Cerebellar cortex (tissue), 1 donor: ENCODE measurements at regions not wholly inside any gene's neighbourhood (a gene's known extent, or its start where the extent isn't known, plus 50 kb on each side); places are given as distances from the start of the nearest gene placed in this dataset.

Experiments
- DNase-seq: peaks from one replicate; pipeline ENCODE4 v3.0.0-alpha.2; 2015; ENCODE audit warnings: low spot score

GRCh38 chr6:44531442-44532015 lies 144.0 kb downstream of the CDC5L start:
- no peak for DNase-seq

- no peak for DNase-seq
These were observed 145.9 kb downstream of the CDC5L start for GRCh38 chr6:44533421-44533820.

DNA sequence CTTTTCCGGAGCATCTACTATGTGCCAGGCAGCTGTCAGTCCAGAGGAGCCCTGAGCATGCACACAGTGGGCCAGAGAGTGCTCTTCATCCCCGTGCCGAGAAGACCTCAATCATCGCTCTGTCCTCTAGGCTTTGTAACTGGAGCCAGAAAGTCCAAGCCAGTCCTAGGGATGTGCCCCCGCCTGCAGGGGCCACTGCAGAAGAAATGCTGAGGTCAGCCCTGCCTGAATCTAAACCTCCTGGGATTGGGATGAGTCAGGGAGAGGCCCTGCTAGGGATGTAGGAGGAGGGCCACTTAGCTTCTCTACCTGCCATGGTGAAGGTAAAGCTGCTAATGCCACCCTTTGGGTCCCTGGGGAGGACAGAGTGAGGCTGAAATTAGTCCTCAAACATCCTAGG lies 146.8 kb downstream of the CDC5L start:
- DNase-seq, result no peak

DNA sequence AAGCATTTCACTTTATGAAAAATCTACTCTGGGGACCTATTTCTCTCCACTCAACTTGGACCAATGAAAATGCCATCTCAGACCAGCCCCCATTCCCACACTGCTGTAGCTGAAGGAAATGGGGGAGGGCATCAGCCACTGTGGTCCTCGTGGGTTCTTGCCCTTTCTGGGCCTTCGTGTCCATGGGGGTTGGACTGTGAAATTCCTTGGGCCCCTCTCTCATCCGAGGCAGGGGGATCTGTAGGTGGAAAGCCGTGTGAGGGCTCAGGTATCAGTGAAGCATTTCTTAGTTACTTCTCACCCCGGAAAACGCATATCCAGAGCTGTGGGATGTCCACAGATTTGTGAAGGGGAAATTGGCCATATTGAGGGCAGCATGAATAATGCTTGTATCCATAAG lies 147.9 kb downstream of the CDC5L start:
- no peak for DNase-seq

- no peak for DNase-seq
These were observed 148.5 kb downstream of the CDC5L start for GRCh38 chr6:44535967-44536366.

GRCh38 chr6:44537306-44538049 lies 150.0 kb downstream of the CDC5L start:
- no peak for DNase-seq

DNA sequence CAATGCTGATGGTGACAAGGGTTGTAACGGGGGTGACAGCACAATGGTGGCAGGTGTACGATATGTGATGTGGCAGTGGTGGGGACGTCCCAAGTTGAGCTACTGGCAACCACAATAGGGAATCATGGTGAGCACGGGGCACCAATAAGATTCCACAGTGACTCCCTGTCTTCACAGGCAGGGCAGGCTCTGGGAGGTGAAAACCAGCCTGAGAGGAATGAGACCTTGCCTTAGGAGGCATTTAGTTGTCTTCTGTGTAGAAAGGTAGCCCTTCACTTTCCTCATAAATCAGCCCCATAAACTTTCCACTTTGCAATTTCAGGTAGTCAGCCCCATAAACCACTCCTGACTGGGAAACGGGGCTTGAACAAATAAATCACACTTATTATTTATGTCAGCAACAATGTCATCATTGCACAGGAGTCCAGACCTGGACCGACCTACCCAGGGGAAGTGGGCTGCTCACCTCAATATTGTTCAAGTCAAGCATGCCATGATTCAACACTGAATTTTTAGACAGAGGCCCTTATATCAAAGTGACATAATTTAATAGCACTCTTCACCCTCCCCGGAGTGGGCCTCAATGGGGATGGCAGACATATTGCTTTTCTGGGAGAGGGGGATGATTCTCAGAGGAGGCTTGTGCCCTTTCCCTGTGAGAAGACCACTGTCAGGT lies 150.8 kb downstream of the CDC5L start:
- no peak for DNase-seq

DNA sequence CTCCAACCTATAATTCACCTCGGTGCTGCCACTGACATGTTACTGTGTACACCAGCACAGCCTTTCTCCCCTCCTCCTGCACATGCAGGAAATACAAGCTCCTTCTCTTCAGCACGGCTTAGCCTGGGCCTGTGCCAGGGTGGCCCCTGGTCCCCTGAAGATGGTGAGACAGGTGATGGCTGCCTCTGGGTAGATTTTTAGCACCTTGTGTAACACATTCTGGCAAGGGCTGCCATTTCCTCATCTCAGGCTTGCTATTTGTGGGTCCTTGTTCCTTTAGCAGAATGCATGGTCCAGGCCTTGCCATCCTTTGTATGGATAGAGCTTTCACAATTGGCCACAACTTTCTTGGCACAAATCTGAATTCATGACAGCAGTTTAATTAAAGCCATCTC lies 151.3 kb downstream of the CDC5L start:
- no peak for DNase-seq

DNA sequence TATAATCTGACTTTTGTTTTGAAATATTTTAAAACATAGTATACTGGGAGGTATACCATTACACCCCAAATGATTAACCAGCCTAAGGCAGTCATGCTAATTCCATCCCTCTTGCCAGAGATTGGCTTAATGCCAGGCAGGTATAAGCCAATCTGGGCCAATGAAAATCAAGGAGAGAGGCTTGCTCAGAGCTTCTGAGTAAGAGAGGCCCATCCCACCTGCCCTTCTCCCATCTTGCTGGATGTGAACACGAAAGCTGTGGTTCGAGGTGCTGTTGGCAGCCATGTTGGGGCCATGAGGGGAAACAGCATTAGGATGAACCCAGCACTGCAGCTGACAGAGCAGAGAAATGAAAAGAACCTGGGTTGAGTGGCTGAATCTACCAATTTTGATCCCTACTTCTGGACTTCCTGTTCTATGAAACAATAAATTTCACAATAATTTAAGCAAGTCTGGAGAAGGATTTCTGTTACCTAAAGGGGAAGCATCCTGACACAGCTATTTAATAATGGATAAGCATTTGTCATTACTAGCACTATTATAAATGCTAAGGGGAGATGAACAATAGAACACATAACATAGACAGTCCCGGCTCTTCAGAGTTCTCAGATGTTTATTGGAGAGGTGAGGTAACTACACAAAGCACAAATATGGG lies 152.3 kb downstream of the CDC5L start:
- DNase-seq, result no peak

- DNase-seq, result no peak
These were observed 153.4 kb downstream of the CDC5L start for GRCh38 chr6:44540881-44541280.

DNA sequence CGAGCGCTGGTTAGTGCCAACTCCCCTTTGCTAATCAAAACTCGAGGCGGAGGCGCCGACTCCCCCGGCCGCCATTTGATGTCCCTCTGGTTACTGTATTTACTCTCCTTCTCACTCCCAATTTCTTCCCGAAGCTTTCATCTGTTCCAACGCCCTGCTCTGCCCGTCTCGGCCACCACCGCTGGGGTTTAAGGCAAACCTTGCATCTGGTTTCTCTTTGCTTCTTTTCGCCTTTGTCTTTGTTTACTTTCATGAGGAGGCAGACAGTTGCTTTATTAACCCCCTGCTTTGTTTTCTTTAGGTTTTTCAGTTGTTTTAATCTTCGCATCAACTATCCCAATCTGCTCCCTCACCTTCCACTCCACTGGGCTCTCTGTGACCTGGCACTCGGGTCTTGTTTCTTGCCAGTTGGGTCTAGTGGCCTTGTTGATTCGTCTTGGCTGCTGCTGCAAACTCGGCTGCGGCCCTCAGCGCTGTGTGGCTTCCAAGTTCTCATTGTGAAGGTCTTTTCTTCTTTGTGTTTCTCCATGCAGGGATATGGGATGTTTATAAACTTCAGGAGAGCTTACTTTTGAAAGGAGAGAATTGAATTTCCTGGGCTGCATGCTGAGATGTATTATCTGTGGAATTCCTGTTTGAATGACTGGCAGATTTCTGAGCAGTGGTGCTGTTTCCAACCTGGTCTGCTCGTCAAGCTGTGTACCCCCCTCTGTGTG lies 155.1 kb downstream of the CDC5L start:
- peak; percentile 40 for DNase-seq

DNA sequence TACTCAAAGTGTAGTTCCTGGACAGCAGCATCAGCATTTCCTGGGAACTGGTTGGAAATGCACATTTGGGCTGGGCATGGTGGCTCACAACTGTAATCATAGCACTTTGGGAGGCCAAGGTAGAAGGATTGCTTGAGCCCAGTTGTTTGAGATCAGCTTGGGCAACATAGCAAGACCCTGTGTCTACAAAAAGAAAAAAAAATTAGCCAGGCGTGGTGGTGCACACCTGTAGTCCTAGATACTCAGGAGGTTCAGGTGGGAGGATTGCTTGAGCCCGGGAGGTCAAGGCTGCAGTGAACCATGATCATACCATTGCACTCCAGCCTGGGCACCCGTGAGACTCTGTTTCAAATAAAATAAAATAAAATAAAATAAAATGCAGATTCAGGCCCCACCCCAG lies 156.2 kb downstream of the CDC5L start:
- DNase-seq, result no peak

- no peak for DNase-seq
These were observed 157.7 kb downstream of the CDC5L start for GRCh38 chr6:44545224-44545623.

DNA sequence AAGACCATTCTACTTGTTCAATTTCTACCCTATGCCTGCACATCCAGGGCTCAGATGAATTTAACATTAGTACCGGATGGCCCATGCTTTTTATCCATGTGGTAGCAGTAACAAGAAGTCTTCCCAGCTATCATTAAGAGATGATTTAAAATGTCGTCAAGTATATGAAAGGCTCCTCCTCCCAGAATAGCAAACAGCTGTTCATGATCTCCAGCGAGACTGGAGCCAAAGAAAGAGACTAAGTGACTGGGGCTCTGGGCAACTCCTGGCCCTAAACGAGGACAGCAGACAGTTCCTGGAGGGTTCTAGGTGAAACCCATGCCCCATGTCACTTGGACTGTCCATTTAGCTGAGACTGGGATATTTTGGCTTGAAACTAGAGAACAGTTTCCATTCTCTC lies 160.8 kb downstream of the CDC5L start:
- DNase-seq, result no peak

- no peak for DNase-seq
These were observed 162.0 kb downstream of the CDC5L start for GRCh38 chr6:44549516-44549915.

DNA sequence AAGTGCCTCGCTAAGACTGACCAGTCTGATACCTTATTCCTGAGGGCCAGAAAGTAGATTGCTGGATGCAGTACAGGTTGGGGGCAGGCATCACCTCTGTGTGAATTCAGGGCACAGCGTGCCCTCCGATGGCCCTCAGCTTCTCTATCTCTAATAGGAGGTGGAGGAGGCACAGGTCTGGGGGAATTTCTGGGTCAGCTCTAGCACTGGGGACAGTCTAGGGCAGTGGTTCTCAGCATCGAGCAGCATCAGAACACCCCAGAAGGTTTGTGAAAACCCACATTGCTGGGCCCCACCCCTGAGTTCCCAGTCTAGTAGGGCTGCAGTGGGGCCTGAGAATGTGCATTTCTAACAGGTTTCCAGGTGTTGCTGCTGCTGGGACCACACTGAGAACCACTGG lies 166.7 kb downstream of the CDC5L start:
- no peak for DNase-seq

GRCh38 chr6:44554861-44555260 lies 167.4 kb downstream of the CDC5L start:
- DNase-seq, result no peak

DNA sequence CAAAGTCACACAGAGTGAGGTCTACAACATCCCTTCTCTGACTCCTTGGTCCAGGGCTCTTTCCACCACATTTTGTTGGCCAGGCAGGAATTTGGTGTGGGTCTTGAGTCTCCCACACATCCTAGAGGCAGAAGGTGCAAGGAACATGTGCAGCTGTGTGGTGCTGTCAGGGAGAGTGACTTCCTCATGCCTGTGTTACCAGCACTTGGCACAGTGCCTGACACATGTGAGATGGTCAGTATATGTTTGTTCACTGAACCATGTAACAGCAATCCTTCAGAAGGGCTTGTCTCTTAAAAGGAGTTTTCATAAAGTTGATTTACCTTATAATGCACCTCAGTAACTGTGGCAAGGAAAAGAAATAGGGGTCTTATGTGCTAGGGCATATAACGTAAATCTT lies 168.5 kb downstream of the CDC5L start:
- DNase-seq, result no peak

DNA sequence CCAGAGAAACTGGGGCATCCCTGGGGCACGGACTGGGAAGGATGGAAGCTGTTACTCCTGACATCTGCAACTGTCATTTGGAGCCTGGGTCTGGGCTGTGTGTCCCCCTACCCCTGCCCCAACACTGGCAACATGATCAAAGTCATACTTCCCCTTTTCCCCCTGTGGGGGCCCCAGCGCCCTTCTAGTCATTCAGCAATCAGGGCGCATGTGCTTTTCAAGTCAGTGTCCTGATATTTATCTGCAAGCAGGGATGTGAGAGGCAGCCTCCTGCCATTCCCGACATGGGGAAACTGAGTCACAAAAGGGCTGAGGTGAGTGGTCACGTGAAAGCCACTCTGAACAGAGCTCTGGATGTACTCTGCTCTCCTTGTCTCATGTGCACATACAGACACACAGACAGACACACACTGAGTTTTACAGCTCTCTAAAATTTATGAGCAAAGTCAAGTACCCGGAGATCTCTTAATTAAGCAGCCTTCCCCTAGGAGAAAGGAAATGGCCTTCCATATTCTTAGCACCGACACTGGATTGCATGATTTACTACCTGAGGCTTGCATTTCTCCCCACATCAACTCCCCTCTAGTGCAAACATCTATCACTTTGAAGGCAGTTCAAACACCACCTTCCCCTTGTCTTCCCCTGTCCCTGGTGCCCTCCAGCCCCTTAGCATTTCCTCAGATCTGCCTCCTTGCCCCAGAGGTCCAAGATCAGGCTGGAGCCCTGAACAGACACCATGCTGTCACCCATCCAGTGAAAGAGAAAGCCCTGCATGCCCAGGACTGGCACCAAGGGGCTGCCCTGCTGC lies 170.7 kb downstream of the CDC5L start:
- DNase-seq, result no peak

GRCh38 chr6:44558832-44559251 lies 171.3 kb downstream of the CDC5L start:
- no peak for DNase-seq

DNA sequence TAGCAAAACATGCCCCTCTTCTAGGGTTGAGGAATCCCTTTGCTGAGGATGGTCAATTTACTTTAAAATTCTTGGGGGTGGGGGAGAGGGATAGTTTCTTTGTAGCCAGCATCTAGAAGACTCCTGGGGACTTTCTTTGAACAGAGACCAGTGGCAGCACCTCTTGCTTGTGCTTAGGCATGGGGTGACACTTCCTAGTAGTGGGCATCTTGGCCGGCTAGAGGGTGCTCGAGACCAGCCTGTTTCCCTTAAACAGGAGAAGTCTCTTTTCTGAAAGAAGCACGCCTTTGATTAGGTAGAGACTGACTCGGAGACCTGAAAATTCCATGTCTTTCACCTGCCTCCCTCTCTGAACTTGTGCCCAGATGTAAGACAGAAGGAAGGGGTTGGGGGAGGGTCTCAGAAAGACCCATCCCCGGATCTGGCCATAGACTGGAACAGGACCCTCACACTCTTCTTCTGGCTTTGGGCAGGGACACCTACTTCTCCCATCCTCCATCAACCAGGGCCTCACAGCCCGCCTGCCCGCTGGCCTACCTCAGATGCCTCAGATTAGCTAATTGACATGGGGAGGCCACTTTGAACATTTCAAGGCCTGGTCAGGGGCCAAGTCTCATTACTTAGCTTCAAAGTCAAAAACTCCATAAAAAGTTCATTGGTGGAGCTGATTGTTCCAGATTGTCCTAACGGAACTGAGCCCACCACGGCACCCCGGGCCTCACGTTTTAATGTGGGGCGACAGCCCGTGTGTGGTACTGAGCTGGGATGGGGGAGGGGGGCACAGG lies 172.2 kb downstream of the CDC5L start:
- DNase-seq, result no peak
